ENCODE measurements at regions not wholly inside any gene's neighbourhood (a gene's known extent, or its start where the extent isn't known, plus 50 kb on each side); places are given as distances from the start of the nearest gene placed in this dataset.

- TF ChIP-seq SIN3A (IDR thresholded peaks at IDR 0.05; ENCODE audit: borderline replicate concordance, insufficient read depth, low read length): no peak
- no peak for TF ChIP-seq POLR2AphosphoS5 (IDR thresholded peaks at IDR 0.05; ENCODE audit: low read depth, low read length)
- no peak for TF ChIP-seq REST (IDR thresholded peaks at IDR 0.05; ENCODE audit: insufficient read depth in 1 of 2, low read depth in 2 of 2, low read length in 2 of 2)
- TF ChIP-seq TAF1 (IDR thresholded peaks at IDR 0.05; ENCODE audit: borderline replicate concordance, insufficient read depth, low read length): no peak
- TF ChIP-seq FOXP2 (optimal IDR thresholded peaks at IDR 0.05; ENCODE audit: borderline replicate concordance, extremely low read depth, extremely low read length, insufficient read depth): no peak
Measured at GRCh38 chr2:121052023-121052422, 233.0 kb downstream of the TFCP2L1 start.
